Karpas-422 (cell line): ENCODE measurements at regions not wholly inside any gene's neighbourhood (a gene's known extent, or its start where the extent isn't known, plus 50 kb on each side); places are given as distances from the start of the nearest gene placed in this dataset.
"Not testable (repeated sequence)": the region's sequence is repeated elsewhere in the genome, so short reads cannot be mapped to it uniquely, and the experiment has no call there.

Experiments used
- DNase-seq: peaks from one replicate; pipeline ENCODE4 v3.0.0-alpha.2; 2015
- H2AFZ ChIP-seq: fragments of 200-600 bp; sonication (generic); 2 replicates; pipeline ENCODE4 v1.6.1; 2014; ENCODE audit warnings: antibody characterized with exemption, low read length, mixed read lengths
- H3K27ac ChIP-seq: fragments of 200-600 bp; sonication (generic); 2 replicates; pipeline ENCODE4 v1.5.1; 2014; ENCODE audit warnings: mild to moderate bottlenecking, low read length, moderate library complexity
- H3K27me3 ChIP-seq: fragments of 200-600 bp; sonication (generic); 2 replicates; pipeline ENCODE4 v1.6.1; 2014; ENCODE audit warnings: low read length, mixed read lengths
- H3K36me3 ChIP-seq: fragments of 200-600 bp; sonication (generic); 2 replicates; pipeline ENCODE4 v1.6.1; 2014; ENCODE audit warnings: low read length, mixed read lengths; ENCODE audit not compliant: insufficient read depth
- H3K4me1 ChIP-seq: fragments of 200-600 bp; sonication (generic); 2 replicates; pipeline ENCODE4 v1.6.1; 2014; ENCODE audit warnings: mild to moderate bottlenecking, low read length, mixed read lengths
- H3K4me2 ChIP-seq: fragments of 200-600 bp; sonication (generic); 2 replicates; pipeline ENCODE4 v1.6.1; 2014; ENCODE audit warnings: low read length, low read depth, mild to moderate bottlenecking; ENCODE audit not compliant: poor library complexity, severe bottlenecking
- H3K4me3 ChIP-seq: fragments of 200-600 bp; sonication (generic); 2 replicates; pipeline ENCODE4 v1.5.1; 2014; ENCODE audit warnings: mild to moderate bottlenecking, antibody characterized with exemption, low read length, mixed read lengths
- H3K79me2 ChIP-seq: fragments of 200-600 bp; sonication (generic); 2 replicates; pipeline ENCODE4 v1.6.1; 2014; ENCODE audit warnings: mild to moderate bottlenecking, low read length, mixed read lengths
- H3K9ac ChIP-seq: fragments of 200-600 bp; sonication (generic); 2 replicates; pipeline ENCODE4 v1.6.0; 2014; ENCODE audit warnings: low read length
- H3K9me2 ChIP-seq: fragments of 200-600 bp; sonication (generic), shearing (Covaris generic); replicated peaks from 2 replicates; pipeline ENCODE4 v1.6.0; 2014; ENCODE audit warnings: mild to moderate bottlenecking, low read length, moderate library complexity; ENCODE audit not compliant: insufficient read depth
- H3K9me3 ChIP-seq: fragments of 300-700, 200-600 bp; sonication (generic); 2 replicates; pipeline ENCODE4 v1.6.1; 2014; ENCODE audit warnings: low read length, mixed read lengths
- H4K20me1 ChIP-seq: fragments of 200-600 bp; sonication (generic); 2 replicates; pipeline ENCODE4 v1.6.1; 2014; ENCODE audit warnings: mild to moderate bottlenecking, antibody characterized with exemption, low read length, low read depth; ENCODE audit not compliant: insufficient read depth

DNA sequence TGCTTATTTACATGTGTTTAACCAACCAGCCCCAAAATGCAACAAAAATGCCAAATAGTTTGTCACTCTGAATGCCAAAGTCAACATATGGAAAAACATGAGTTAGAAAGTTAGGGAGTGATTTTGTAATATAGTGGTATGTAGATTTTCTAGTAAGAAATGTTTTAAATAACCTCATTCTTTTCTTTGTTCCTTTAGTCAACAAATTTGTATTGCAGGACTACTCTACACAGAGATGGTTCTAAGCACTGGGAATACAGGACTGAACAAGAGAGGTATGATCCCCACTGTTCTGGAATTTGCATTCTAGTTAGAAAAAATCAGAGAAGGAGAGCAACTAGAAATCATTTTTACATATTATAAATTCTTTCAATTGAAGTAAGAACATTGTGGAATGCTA, 218.8 kb upstream of the ANXA10 start:
- H3K9me3 ChIP-seq: no peaks in the 10 kb centered on the region
- no peak overlapping the region for H3K4me3 ChIP-seq
- no peak for DNase-seq
- H3K9me2 ChIP-seq: no peaks in the 10 kb centered on the region
- H2AFZ ChIP-seq: no peak overlapping the region
- no peak overlapping the region for H3K9ac ChIP-seq
- no peaks in the 10 kb centered on the region for H3K36me3 ChIP-seq
- H3K27ac ChIP-seq: no peak overlapping the region
- H3K4me1 ChIP-seq: no peaks in the 10 kb centered on the region
- H3K79me2 ChIP-seq: no peaks in the 10 kb centered on the region
- no peak overlapping the region for H3K4me2 ChIP-seq
- H3K27me3 ChIP-seq: no peaks in the 10 kb centered on the region
- H4K20me1 ChIP-seq: no peaks in the 10 kb centered on the region

- DNase-seq, H3K27me3 ChIP-seq, H3K4me1 ChIP-seq, H3K9ac ChIP-seq, H3K9me3 ChIP-seq, H3K36me3 ChIP-seq, H3K4me2 ChIP-seq, H4K20me1 ChIP-seq, H3K79me2 ChIP-seq, H3K9me2 ChIP-seq, H2AFZ ChIP-seq, H3K27ac ChIP-seq, H3K4me3 ChIP-seq: not testable (repeated sequence)
Observed at GRCh38 chr4:167876091-167876490, 216.2 kb upstream of the ANXA10 start.

GRCh38 chr4:167877826-167878225, 214.5 kb upstream of the ANXA10 start:
- H3K27ac ChIP-seq, H3K4me1 ChIP-seq, H3K36me3 ChIP-seq, H3K4me2 ChIP-seq, H3K4me3 ChIP-seq, H3K9me2 ChIP-seq, DNase-seq, H3K9ac ChIP-seq, H4K20me1 ChIP-seq, H3K9me3 ChIP-seq, H3K27me3 ChIP-seq, H3K79me2 ChIP-seq, H2AFZ ChIP-seq: not testable (repeated sequence)

DNA sequence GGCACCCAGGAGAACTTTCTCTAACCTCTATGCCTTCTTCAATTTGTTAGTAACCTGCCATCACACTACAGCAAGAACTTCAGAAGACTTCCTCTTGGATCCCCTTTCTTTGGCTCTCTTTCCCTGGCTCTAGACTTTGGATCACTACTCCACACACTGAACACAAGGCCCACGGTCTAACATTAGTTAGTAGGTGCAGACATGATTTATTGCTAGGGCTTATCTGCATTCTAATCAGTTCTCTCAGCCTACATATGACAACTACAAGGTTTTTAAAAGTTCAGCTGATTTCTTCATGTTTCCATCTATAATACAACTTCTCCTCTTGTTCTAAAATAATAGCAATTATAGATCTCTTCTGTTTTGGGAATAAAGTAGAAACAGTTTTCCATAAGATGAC, 209.1 kb upstream of the ANXA10 start:
- Histone ChIP-seq H3K9me3 (no peaks in the 10 kb centered on the region), H3K4me3 (no peak overlapping the region), H3K9ac (no peak overlapping the region), H3K4me1 (no peaks in the 10 kb centered on the region), H3K9me2 (no peaks in the 10 kb centered on the region), H2AFZ (no peak overlapping the region), H3K79me2 (no peaks in the 10 kb centered on the region), H3K36me3 (no peaks in the 10 kb centered on the region), H4K20me1 (no peaks in the 10 kb centered on the region), H3K27ac (no peak overlapping the region), H3K27me3 (no peaks in the 10 kb centered on the region), H3K4me2 (no peak overlapping the region)
- DNase-seq: no peak

GRCh38 chr4:167885071-167885470, 207.3 kb upstream of the ANXA10 start:
- no peak for DNase-seq
- Histone ChIP-seq H3K4me2 (no peak overlapping the region), H3K9ac (no peak overlapping the region), H3K4me1 (no peaks in the 10 kb centered on the region), H3K4me3 (no peak overlapping the region), H3K36me3 (no peaks in the 10 kb centered on the region), H2AFZ (no peak overlapping the region), H3K27me3 (no peaks in the 10 kb centered on the region), H4K20me1 (no peaks in the 10 kb centered on the region), H3K9me3 (no peaks in the 10 kb centered on the region), H3K27ac (no peak overlapping the region), H3K79me2 (no peaks in the 10 kb centered on the region), H3K9me2 (no peaks in the 10 kb centered on the region)

DNA sequence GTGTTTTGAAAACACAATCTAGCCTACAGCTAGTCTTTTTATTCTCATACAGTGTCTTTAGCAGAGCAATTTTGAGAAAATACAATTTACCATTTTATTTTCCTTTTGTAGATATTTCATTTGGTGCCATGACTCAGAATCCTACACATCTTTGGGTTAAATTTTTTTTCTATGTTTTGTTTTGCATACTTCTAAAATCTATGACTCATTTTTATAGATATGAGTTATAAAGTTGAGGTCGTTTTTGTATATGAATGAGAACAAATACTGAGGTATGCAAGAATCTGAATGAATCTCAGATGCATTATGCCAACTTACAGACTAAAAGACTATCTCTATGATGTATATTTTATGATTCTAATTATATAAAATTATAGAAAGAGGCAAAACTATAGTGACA, 206.5 kb upstream of the ANXA10 start:
- Histone ChIP-seq H3K27ac (no peak overlapping the region), H3K27me3 (no peaks in the 10 kb centered on the region), H3K4me3 (no peak overlapping the region), H3K4me1 (no peaks in the 10 kb centered on the region), H3K9me2 (no peaks in the 10 kb centered on the region), H4K20me1 (no peaks in the 10 kb centered on the region), H2AFZ (no peak overlapping the region), H3K9ac (no peak overlapping the region), H3K4me2 (no peak overlapping the region), H3K36me3 (no peaks in the 10 kb centered on the region), H3K79me2 (no peaks in the 10 kb centered on the region), H3K9me3 (no peaks in the 10 kb centered on the region)
- DNase-seq: no peak

DNA sequence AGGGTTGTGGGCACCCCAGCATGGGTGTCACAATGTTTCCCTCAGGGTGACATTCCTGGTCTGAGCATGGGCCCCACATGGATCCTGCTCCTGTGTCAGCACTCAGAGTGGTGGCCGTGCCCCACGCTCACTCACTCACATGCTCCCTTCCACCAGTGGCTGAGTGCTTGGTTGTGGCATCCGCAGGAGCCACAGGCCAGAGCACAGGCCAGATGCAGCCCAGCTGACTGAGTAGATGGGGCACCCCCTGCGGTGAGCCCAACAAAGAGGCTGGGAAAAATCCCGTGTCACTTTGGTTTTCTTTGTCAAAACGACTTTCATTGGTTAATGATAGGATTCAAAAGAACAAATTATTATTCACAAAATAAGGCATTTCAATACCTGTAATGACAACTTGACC, 204.6 kb upstream of the ANXA10 start:
- Histone ChIP-seq H4K20me1 (no peaks in the 10 kb centered on the region), H3K4me2 (no peak overlapping the region), H3K27ac (no peak overlapping the region), H2AFZ (no peak overlapping the region), H3K9ac (no peak overlapping the region), H3K4me1 (no peaks in the 10 kb centered on the region), H3K4me3 (no peak overlapping the region), H3K9me3 (no peaks in the 10 kb centered on the region), H3K79me2 (no peaks in the 10 kb centered on the region), H3K27me3 (no peaks in the 10 kb centered on the region), H3K36me3 (no peaks in the 10 kb centered on the region), H3K9me2 (no peaks in the 10 kb centered on the region)
- DNase-seq: no peak

DNA sequence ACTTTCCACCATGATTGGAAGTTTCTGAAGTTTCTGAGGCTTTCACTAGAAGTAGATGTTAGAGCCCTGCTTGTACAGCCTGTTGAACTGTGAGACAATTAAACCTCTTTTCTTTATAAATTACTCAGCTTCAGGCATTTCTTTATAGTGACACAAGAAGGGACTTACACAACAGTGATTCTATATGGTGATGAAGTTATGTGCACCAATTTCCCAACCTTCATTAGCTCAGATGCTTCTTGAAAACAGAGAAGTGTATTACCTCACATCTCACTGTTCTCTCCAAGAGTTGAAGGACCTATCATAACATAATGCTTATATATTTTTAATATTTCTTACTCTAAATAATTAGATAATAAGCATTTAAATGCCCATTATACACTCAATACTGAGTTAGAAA, 202.1 kb upstream of the ANXA10 start:
- no peak for DNase-seq
- H4K20me1 ChIP-seq: no peaks in the 10 kb centered on the region
- H3K4me3 ChIP-seq: no peak overlapping the region
- H3K9ac ChIP-seq: no peak overlapping the region
- no peaks in the 10 kb centered on the region for H3K9me3 ChIP-seq
- H3K4me1 ChIP-seq: no peaks in the 10 kb centered on the region
- no peak overlapping the region for H2AFZ ChIP-seq
- no peak overlapping the region for H3K27ac ChIP-seq
- H3K27me3 ChIP-seq: no peaks in the 10 kb centered on the region
- H3K4me2 ChIP-seq: no peak overlapping the region
- H3K9me2 ChIP-seq: no peaks in the 10 kb centered on the region
- H3K79me2 ChIP-seq: no peaks in the 10 kb centered on the region
- no peaks in the 10 kb centered on the region for H3K36me3 ChIP-seq

- no peaks in the 10 kb centered on the region for H3K36me3 ChIP-seq
- no peak overlapping the region for H2AFZ ChIP-seq
- no peaks in the 10 kb centered on the region for H3K79me2 ChIP-seq
- no peak overlapping the region for H3K27ac ChIP-seq
- DNase-seq: no peak
- H3K9me3 ChIP-seq: no peaks in the 10 kb centered on the region
- H3K9me2 ChIP-seq: no peaks in the 10 kb centered on the region
- no peak overlapping the region for H3K4me3 ChIP-seq
- no peaks in the 10 kb centered on the region for H3K27me3 ChIP-seq
- no peaks in the 10 kb centered on the region for H3K4me1 ChIP-seq
- H3K4me2 ChIP-seq: no peak overlapping the region
- no peak overlapping the region for H3K9ac ChIP-seq
- no peaks in the 10 kb centered on the region for H4K20me1 ChIP-seq
Observed at GRCh38 chr4:167893531-167893930, 198.8 kb upstream of the ANXA10 start.
